GM18511 (cell line): ENCODE measurements at regions not wholly inside any gene's neighbourhood (a gene's known extent, or its start where the extent isn't known, plus 50 kb on each side); places are given as distances from the start of the nearest gene placed in this dataset.

ENCODE experiments used
- ATAC-seq: cut with Tn5 transposase; IDR thresholded peaks from one replicate; pipeline ENCODE4 v1.9.1; 2021; ENCODE audit warnings: mild to moderate bottlenecking, moderate library complexity; ENCODE audit not compliant: unreplicated experiment

DNA sequence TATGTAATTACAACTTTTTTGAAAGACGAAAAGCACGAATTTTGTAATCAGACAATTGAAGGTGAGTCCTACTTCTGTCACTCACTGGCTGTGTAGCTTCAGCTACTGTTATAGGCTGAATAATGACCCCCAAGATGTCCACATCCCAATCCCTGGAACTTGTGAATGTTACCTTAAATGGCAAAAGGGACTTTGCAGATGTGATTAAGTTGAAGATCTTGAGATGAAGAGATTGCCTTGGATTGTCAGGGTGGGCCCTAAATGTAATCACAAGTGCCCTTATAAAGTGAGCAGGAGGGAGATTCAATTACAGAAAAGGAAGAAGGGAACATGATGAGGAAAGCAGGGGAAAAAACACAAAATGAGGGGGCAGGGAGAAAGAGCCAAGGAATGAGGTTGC lies 326.2 kb upstream of the MSX2 start:
- no peak for ATAC-seq

DNA sequence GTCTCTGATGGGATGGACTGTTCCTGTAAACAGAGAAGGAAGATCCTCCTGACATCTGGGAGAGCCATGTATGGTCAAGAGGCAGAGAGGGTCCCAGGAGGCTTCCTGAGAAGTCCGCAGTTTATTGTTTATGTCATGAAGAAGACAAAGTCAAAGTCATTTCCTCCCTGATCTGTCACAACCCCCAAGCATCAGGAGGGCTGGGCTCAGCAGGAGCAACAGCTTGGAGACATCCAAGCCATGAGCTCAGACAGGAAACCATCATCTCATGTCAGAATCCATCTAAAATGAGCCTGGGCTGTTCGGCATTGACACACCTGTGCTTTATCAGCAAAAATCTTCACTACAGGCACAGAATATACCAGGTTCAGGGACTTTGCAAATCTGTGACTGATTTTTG lies 325.0 kb upstream of the MSX2 start:
- no peak for ATAC-seq

DNA sequence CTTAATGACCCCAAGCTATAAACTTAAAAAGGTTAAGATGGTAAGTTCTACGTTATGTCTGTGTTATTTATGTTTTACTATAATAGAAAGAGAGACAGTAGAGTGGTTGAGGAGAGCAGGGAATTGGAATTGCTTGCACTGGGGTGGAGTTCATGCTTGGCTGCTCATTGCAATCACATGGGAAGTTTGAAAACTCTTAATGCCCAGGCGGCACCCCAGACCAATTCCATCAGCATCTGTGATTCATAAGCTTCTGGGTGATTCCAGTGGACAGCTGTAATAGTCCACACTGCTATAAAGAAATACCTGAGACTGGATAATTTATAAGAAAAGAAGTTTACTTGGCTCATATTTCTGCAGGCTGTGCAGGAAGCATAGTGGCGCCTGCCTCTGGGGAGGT lies 323.9 kb upstream of the MSX2 start:
- no peak for ATAC-seq

DNA sequence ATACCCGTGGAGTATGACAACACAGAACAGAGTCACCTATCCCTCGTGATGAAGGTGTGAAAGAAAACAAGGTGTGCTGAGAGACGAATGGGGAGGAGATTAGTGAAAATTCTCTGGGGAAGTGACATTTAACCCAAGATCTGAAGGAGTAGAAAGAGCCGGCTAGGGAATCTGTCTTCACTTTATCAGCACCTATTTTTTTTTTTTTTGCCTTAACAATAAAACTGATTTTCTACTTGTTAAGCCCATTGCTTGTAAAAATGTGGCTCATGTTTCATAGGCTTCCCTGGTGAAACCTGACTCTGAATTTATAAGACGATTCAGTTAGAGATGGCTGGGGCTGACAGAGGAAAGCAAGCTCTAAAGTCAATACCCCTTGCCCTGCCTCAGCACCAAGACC lies 322.6 kb upstream of the MSX2 start:
- ATAC-seq = no peak

DNA sequence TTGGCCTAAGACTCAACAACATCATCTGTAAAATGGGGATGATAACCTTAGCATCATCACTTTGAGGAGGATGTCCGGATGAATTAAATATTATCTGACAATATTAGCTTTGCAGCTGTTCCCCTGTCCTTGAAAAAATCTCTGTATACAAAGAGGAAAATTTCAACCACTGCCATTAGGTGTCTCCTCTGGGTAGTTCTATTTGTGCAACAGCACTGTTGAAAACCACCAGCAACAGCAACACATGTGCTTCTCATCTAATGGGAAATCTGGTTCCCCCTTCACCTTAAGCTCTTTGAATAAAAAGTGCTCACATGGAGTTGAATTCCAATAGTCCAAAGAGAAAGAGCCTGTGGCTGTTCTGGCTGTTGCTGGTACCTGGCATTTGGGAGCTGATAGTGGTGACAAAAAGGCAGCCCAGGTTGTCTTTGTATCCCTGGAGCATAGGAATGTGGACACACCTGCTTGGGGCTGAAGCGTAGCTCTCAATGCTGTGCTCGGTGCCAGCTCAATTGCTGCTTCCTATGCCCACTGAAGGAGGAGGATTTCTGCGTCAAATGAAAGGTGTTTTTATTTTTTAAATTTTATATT lies 322.1 kb upstream of the MSX2 start:
- no peak for ATAC-seq

DNA sequence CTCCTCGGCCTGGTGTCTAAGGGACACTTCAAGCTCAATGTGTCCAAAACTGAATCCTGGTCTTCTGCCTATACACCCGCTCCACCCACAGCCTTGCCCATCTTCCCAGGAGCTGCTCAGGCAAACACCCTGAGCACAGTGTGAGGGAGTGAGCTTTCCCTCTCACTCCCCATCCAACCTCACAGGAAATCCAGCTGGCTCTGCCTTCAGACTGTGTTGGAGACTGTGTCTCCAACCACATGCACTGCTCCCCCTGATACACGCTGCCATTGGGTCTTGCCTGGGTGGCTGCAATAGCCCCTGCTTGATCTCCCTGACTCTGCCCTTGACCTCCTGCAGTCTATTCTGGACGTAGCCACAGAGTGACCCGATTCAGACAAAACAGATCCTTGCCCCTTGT lies 319.5 kb upstream of the MSX2 start:
- ATAC-seq = no peak

DNA sequence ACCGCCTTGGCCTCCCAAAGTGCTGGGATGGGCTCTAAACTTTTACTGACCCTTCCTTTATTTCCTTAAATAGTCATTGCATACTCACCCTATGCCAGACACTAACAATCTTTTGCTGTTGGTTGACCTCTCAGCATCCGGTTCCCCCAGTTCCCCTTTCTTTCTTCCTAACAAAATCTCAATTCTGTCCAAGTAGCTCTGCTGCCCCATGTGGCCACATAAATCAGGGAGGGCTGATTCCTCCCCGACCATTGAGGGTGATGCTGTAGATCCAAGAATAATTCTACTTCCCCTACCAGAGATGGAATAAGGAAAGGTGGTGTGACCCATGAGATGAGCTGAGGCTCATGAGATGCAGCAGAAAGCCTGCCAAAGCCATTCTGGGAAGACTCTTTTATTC lies 315.3 kb upstream of the MSX2 start:
- no peak for ATAC-seq

DNA sequence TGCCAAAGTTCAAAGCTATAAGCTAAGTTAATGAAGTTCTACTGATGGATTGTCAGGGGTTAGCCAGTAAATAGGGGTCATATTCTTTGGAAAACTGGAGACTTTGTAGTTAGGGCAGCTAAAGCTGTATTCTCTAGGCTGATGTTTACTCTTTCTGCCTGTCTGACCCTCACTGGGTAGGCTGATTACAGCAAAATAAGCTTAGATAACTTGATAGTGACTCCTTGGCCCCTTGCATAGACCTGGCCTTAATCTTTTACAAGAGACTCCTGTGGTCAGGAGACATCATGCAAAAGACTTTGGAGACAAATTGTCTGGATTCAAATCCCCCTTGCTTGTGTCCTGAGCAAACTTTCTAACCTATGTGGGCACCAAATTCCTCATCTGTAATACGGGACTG lies 314.4 kb upstream of the MSX2 start:
- ATAC-seq = no peak

DNA sequence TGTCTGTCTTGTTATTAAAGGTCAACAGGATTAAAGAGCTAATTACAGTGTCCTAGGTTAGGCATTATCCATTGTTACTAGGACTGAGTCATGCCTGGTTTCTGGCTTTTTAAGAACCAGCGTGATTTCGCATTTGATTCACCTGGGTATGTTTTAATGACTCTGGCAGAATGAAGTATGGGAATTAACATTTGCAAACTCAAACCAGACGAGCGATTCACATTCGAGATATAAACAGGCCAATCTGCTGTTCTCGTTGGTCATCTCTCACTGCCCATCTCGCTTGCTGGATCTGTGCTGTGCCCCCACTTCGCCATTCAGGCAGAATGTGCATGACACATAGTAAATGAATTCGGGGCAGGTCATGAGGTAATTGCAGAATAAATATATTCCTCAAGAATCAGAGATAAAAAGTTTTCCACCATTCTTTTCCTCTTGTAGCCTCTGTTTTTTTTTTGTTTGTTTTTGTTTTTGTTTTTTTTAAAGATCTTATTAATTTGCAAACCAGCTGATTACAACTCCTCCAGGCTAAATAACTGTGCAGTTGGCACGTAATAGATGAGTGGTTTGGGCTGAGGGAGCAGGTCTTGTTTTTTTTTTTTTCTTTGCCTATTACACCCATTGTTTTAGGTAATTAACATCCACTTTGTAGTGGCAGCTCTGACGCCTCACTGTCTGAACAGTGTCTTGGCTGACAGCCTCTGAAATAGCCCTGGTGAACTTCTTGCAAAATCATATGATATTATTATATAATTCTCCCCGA lies 313.5 kb upstream of the MSX2 start:
- ATAC-seq = no peak

DNA sequence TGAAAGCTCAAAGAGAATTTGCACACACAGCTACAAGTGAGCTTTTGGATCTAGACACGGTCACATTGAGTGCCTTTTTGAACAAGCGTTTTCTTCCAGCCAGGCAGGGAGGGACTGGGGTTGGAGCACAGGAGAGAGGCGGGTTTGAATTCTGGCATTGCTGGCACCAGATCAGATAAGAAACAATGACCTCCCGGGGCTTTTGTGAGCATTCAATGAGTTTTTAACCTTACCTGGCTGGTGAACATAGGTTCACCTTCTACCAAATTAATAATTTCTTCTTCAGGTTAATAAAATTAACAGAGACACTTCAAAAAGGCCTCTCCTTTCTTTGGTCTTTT lies 312.9 kb upstream of the MSX2 start:
- ATAC-seq = no peak

DNA sequence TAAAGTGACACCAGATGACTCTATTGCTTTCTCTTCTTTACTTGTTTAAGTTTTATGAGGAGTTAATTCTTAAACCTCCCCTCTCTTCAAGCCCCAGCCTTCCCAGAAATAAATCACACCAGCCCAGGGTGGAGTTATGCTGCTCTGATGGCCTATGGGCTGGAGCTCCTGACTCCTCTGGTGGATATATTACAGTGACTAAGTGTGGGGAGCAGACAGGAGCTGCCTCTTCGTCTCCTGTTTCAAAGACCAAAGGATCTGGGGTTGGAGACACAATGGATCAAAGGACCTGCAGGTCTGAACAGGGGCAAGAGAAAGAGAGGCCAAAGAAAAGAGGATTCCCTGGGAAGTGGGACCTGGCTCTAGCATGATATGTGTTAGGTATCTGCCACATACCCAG lies 312.0 kb upstream of the MSX2 start:
- no peak for ATAC-seq

DNA sequence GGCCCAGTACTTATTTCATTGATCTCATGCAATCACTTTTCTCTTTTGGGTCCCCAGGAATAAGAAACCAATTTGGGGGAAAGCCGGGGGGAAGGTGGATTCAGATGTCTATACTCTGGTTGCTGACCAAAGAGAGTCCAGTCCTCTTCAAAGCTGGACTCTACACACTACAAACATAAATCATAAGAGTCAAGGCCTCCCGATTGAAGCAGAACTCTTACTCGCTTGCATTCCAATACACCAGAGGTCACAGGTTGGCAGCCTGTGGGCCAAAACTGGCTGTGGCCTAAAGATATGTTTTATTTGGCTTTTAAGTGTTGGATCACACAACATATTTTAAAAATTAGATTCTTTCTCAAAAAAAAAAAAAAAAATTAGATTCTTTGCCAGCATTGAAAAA lies 311.4 kb upstream of the MSX2 start:
- ATAC-seq = no peak

DNA sequence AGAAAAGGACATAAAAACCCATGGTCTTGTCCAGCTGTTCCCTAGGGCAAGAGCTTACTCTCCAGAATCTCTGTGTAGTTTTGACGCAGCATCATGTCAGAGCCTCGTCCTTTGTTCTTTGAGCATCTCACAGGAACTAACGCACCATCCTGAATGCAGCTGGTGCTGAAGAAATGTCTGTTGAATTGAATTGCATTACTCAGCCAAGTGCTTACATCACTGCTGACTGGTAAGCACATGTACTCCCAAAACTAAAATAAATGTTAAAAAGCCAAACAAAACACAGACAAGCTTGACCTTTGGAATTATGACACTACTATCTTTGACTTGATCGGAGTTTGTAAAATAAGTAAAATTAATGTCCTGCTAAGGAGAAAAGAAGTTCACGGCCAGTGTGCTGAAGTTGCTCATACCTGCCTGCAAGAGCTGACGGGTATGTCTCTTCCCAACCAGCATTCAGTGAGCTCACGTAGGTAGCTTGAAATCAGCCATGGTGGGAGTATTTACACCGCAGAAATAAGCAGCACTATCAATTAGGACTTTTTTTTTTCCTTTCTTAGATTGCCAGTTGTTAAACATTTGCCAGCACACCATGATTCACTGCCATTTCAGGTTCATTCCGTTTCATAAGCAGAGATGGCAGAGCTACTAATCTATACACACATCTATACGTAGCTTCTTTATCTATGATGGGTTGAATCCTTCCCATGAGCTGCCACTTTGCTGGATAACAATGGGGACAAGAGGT lies 310.6 kb upstream of the MSX2 start:
- no peak for ATAC-seq

DNA sequence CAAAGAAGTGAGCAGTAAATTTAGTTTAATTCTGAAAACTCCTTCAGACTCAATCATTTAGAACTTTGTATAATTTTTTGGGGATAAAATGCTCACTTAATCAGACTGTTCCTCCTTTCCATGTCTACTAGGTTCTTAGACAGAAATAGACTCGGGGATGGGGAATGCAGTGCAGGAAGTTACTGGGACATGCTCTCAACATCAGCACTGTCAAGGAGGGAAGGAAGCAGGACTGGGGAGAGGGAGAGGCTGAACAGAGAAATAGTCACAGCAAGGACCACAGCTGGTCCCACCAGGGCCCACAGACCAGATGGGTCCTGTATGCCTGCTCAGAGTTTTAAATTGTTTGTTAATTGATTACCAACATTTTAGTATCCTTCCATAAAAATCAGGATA lies 310.1 kb upstream of the MSX2 start:
- no peak for ATAC-seq

DNA sequence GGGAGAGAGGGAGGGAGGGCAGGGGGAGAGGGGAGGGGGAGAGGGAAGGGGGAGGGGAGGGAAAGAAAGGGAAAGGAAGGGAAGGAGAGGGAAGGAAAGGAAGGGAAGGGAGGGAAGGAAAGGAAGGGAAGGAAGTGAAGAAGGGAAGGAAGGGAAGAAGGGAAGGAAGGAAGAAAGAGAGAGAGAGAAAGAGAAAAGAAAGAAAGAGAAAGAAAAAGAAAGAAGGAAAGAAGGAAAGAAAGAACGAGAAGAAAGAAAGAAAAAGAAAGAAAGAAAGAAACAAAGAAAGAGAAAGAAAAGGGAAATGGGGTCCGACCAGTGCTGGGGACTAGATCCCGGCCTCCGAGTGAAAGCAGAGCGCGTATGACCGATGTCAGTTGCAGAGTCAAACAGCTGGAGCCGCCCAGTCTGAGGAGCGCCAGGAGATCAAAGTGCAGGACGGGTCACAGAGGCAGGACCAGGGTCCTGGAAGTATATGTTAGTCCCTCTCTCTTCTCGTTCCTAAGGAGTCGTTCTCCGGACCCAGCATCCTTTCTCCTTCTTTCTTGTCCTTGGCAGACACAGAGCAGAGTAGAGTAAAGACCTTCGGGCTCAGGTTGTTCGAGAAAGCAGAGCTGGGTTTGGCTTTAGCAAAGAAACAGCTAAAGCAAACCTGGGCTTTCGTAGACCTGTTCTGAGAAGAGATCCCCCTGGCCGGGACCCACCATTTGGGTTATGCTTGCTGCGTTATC lies 305.4 kb upstream of the MSX2 start:
- peak; percentile 18 for ATAC-seq

DNA sequence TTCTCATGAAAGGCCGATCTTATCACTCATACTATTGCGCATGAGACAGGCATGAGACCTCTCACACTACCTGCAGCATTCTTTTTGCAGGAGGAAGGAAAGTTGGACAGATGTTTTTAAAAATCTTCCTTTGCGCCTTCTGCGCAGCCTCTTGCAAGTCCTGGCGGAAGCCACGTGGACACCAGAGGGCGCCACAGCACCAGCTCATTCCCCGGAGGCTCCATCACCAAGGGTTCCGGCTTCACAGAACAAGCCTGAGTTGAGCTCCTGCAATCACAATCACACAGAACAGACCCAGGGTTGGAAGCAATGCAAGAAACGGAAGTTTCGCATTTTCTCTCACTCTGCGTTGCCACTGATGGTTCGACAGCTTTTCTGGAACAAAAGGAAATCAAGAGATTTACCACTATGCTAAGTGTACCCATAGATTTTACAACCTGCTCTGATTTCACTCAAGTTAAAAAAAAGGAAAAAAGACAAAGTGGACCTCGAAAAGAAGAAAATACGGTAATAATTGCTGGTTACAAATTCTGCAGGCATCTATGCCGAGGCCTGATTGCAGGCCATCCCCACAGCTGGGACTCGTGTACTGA lies 304.7 kb upstream of the MSX2 start:
- peak; percentile 85 for ATAC-seq

DNA sequence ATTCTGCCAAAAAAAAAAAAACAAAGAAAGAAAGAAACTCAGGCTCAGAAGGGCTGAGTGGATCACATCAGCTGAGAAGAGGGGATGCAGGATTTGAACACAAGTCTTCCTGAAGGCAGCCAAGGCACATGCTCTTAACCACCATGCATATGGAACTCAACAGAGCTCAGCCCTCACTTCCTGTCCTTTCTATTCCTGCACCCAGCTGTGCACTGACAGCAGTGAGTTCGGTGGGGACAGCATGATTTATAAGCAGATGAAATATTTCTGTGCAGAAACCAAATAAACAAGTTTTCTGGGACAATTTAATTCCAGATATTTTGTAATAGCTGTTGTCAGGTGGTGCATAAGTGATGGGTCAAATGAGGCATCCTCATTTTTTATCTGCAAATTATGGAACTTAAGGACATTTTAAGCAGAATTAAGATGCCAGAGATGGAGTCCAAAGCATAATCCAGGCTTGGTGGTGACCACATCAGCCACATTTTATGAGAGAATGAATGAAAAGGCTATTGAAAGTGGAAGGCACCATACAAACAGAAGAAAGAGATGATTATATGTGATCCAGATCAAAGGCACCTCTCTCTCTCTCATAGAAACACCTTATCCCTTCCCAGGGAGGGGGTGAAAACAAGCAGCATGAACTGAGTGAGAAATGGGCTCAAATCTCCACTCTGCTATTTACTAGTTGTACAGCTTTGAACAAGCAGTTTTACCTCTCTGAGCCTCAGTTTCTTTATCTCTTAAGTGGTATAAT lies 303.6 kb upstream of the MSX2 start:
- ATAC-seq = no peak

DNA sequence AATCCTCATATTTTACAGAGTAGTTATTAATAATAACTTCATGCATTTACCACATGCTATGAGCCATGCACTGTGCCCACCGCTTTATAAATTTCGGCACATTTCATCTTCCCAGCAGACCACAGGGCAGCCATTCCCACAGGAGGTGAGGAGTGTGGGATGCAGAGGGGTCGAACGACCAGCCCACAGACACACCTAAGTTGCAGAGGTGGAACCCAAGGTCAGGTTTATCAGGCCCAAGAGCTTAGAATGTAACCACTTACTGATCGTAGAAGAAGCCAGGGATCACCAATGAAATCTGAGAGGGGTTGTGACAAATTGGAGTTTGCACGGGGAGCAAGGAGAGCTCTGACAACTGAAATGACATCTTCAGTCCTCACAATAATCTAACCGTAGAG lies 303.0 kb upstream of the MSX2 start:
- ATAC-seq = no peak

DNA sequence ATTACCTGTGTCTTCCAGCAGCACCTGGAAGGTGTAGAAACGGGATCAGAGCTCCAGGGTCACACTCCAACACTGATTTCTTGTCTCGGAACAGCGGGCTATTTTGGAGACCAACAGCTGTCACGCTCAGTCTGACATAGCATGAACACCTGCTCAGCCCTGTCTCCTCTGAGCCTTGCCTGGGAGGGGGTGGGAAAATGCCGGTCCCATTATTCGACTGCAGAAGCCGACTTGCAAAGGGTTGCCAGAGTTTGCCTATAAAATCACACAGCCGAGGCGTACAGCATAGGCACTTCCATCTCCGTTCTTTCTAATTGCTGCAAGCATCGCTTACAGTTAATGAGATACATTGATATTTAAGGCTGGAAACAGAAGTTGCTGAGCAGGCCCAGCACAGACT lies 300.8 kb upstream of the MSX2 start:
- no peak for ATAC-seq

DNA sequence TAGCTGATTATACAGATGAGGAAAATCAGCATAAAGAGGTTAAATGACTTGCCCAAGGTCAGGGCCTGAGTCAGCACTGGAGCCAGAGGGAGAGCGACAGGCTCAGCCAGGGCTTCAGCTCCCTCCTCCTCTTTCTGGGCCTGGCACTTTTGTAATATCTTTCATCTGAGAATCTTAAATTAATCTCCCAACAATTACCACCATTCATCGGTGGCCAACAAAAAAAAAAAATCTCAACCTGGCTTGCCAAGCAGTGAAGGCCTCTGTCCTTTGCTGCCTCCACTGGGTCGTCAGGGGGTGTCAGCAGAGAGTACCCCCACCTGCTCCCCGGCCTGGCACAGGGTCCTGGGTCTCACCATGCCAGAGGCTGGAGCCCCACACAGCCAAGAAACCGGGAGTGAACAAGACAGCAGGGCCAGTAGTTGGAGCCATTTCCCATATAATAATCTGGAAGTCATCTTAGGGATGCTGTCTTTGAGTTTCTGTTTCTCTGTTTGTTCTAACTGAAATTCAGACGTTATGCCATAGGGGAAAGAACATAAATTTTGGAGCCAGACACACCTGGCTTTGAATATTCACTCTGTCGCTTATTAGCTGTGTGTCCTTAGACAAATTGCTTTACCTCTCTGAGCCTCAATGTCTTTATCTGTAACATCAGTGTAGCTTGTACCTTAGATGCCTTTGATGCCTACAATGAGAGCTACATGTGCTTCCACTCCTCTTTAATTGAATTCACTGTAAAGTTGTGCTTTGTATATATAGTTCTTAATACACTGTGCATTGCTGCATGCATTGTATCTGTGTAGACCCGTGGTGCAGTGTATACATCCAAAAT lies 299.9 kb upstream of the MSX2 start:
- no peak for ATAC-seq
